ENCODE measurements at regions not wholly inside any gene's neighbourhood (a gene's known extent, or its start where the extent isn't known, plus 50 kb on each side); places are given as distances from the start of the nearest gene placed in this dataset.

DNA sequence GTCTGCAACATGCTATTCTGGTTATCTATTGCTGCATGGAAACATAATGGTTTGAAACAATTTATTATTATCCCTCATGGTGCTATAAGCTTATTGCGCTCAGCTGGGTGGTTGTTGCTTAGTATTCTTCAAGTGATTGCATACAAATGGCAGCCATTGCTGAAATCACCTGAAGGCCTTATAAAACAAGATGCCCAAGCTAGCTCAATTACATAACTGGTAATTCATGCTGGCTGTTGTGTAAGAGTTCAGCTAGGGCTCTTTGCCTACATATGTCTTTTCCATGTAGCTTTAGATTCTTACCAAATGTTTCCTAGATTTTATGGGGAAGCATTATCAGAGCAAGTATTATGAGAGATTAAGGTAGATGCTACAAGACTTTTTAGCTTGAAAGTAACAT is 644.0 kb upstream of the CBLB start (continued):
- TF ChIP-seq, protein P1, sequence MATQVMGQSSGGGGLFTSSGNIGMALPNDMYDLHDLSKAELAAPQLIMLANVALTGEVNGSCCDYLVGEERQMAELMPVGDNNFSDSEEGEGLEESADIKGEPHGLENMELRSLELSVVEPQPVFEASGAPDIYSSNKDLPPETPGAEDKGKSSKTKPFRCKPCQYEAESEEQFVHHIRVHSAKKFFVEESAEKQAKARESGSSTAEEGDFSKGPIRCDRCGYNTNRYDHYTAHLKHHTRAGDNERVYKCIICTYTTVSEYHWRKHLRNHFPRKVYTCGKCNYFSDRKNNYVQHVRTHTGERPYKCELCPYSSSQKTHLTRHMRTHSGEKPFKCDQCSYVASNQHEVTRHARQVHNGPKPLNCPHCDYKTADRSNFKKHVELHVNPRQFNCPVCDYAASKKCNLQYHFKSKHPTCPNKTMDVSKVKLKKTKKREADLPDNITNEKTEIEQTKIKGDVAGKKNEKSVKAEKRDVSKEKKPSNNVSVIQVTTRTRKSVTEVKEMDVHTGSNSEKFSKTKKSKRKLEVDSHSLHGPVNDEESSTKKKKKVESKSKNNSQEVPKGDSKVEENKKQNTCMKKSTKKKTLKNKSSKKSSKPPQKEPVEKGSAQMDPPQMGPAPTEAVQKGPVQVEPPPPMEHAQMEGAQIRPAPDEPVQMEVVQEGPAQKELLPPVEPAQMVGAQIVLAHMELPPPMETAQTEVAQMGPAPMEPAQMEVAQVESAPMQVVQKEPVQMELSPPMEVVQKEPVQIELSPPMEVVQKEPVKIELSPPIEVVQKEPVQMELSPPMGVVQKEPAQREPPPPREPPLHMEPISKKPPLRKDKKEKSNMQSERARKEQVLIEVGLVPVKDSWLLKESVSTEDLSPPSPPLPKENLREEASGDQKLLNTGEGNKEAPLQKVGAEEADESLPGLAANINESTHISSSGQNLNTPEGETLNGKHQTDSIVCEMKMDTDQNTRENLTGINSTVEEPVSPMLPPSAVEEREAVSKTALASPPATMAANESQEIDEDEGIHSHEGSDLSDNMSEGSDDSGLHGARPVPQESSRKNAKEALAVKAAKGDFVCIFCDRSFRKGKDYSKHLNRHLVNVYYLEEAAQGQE (IDR thresholded peaks at IDR 0.05), result no peak
- no peak for TF ChIP-seq HNF4A (conservative IDR thresholded peaks at IDR 0.05)
- TF ChIP-seq RAD21 (IDR thresholded peaks at IDR 0.05), result no peak
- TF ChIP-seq TAF1 (conservative IDR thresholded peaks at IDR 0.05), result no peak
- no peak for TF ChIP-seq SP1 (IDR thresholded peaks at IDR 0.05)
- no peak for TF ChIP-seq NR2F2 (IDR thresholded peaks at IDR 0.05)
- TF ChIP-seq JUND (IDR thresholded peaks at IDR 0.05), result no peak
- TF ChIP-seq YY1 (IDR thresholded peaks at IDR 0.05), result no peak

DNA sequence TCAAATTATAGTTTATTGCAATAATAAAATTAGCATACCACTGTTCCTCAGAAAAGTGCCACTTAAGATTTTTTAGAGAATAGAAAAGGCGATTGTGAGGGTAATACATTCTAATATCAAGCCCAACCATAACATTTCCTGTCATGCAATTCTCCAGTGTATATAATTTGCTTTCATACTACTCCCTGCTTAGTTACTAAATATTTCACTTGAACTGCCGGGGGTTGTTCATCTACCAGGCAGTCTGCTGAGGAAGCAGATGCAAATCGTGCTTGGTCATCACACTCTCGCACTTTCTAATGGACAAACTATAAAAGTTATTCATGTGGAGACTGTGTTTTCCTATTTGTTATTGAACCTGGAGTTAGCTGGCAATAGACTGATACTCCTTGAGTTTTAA is 645.6 kb upstream of the CBLB start:
- no peaks in the 10 kb centered on the region for H3K4me1 ChIP-seq (ENCODE audit: control insufficient read depth in 4 of 4, insufficient read depth in 4 of 4, low read length in 3 of 4)
- no peak overlapping the region for H3K9ac ChIP-seq (ENCODE audit: low read depth in 1 of 2, low read length in 2 of 2)
- H3K4me3 ChIP-seq (ENCODE audit: low read depth in 1 of 3, low read length in 3 of 3), result no peak overlapping the region
- no peaks in the 10 kb centered on the region for H3K9me3 ChIP-seq (ENCODE audit: control insufficient read depth in 4 of 4, low read length in 3 of 4)
- no peak overlapping the region for H3K27ac ChIP-seq (ENCODE audit: low read depth in 1 of 2, low read length in 2 of 2)
- WGBS, result 72% methylated on average over 4 of the region's 4 CpGs
- no peak for DNase-seq (ENCODE audit: low spot score)
- no peak for TF ChIP-seq YY1 (IDR thresholded peaks at IDR 0.05)
- TF ChIP-seq, protein P2, sequence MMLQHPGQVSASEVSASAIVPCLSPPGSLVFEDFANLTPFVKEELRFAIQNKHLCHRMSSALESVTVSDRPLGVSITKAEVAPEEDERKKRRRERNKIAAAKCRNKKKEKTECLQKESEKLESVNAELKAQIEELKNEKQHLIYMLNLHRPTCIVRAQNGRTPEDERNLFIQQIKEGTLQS (IDR thresholded peaks at IDR 0.05), result no peak
- TF ChIP-seq HNF4A (conservative IDR thresholded peaks at IDR 0.05), result no peak
- H3K36me3 ChIP-seq (ENCODE audit: control insufficient read depth in 4 of 4, insufficient read depth in 3 of 4, low read depth in 1 of 4, low read length in 3 of 4), result no peaks in the 10 kb centered on the region
- H3K27me3 ChIP-seq (ENCODE audit: control insufficient read depth in 4 of 4, insufficient read depth in 4 of 4, low read length in 3 of 4), result no peaks in the 10 kb centered on the region

- no peaks in the 10 kb centered on the region for H3K4me1 ChIP-seq (ENCODE audit: control insufficient read depth in 4 of 4, insufficient read depth in 4 of 4, low read length in 3 of 4)
- TF ChIP-seq, protein P3, sequence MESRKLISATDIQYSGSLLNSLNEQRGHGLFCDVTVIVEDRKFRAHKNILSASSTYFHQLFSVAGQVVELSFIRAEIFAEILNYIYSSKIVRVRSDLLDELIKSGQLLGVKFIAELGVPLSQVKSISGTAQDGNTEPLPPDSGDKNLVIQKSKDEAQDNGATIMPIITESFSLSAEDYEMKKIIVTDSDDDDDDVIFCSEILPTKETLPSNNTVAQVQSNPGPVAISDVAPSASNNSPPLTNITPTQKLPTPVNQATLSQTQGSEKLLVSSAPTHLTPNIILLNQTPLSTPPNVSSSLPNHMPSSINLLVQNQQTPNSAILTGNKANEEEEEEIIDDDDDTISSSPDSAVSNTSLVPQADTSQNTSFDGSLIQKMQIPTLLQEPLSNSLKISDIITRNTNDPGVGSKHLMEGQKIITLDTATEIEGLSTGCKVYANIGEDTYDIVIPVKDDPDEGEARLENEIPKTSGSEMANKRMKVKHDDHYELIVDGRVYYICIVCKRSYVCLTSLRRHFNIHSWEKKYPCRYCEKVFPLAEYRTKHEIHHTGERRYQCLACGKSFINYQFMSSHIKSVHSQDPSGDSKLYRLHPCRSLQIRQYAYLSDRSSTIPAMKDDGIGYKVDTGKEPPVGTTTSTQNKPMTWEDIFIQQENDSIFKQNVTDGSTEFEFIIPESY (IDR thresholded peaks at IDR 0.05), result no peak
- no peak for TF ChIP-seq SP1 (IDR thresholded peaks at IDR 0.05)
- TF ChIP-seq, protein P4, sequence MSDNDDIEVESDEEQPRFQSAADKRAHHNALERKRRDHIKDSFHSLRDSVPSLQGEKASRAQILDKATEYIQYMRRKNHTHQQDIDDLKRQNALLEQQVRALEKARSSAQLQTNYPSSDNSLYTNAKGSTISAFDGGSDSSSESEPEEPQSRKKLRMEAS (IDR thresholded peaks at IDR 0.05), result no peak
- no peak for TF ChIP-seq TAF1 (conservative IDR thresholded peaks at IDR 0.05)
- no peak for TF ChIP-seq NR2F2 (IDR thresholded peaks at IDR 0.05)
- TF ChIP-seq, protein P2 (IDR thresholded peaks at IDR 0.05), result no peak
- TF ChIP-seq YY1 (IDR thresholded peaks at IDR 0.05), result no peak
- no peak for TF ChIP-seq FOXA1 (IDR thresholded peaks at IDR 0.05)
- no peak for TF ChIP-seq FOXA2 (IDR thresholded peaks at IDR 0.05)
- no peak for TF ChIP-seq HNF4A (conservative IDR thresholded peaks at IDR 0.05)
- no peak for TF ChIP-seq HNF4G (IDR thresholded peaks at IDR 0.05)
- TF ChIP-seq, protein P1 (IDR thresholded peaks at IDR 0.05), result no peak
- no peak for TF ChIP-seq JUND (IDR thresholded peaks at IDR 0.05)
- no peak for TF ChIP-seq RAD21 (IDR thresholded peaks at IDR 0.05)
- no peak for TF ChIP-seq CTCF (IDR thresholded peaks at IDR 0.05; ENCODE audit: low read depth, low read length, missing input control)
- no peak for TF ChIP-seq RXRA (IDR thresholded peaks at IDR 0.05)
- no peak overlapping the region for H3K27ac ChIP-seq (ENCODE audit: low read depth in 1 of 2, low read length in 2 of 2)
- H3K9me3 ChIP-seq (ENCODE audit: control insufficient read depth in 4 of 4, low read length in 3 of 4), result no peaks in the 10 kb centered on the region
- H3K4me3 ChIP-seq (ENCODE audit: low read depth in 1 of 3, low read length in 3 of 3), result no peak overlapping the region
- no peaks in the 10 kb centered on the region for H3K36me3 ChIP-seq (ENCODE audit: control insufficient read depth in 4 of 4, insufficient read depth in 3 of 4, low read depth in 1 of 4, low read length in 3 of 4)
- no peak for DNase-seq (ENCODE audit: low spot score)
- H3K9ac ChIP-seq (ENCODE audit: low read depth in 1 of 2, low read length in 2 of 2), result no peak overlapping the region
- no peaks in the 10 kb centered on the region for H3K27me3 ChIP-seq (ENCODE audit: control insufficient read depth in 4 of 4, insufficient read depth in 4 of 4, low read length in 3 of 4)
Observed at GRCh38 chr3:106518516-106518915, 649.7 kb upstream of the CBLB start.

Data from liver (tissue), 8 donors.